ENCODE measurements at regions not wholly inside any gene's neighbourhood (a gene's known extent, or its start where the extent isn't known, plus 50 kb on each side); places are given as distances from the start of the nearest gene placed in this dataset.
A peak's percentile ranks its signal among the peaks of the same experiment; 100 is the strongest.

- H3K36me3 ChIP-seq, result no peaks in the 10 kb centered on the region
- H3K9me3 ChIP-seq, result peaks cover 4% of the 10 kb centered on the region
- peaks cover 8% of the 10 kb centered on the region for H3K4me1 ChIP-seq
- no peak for DNase-seq (ENCODE audit: low spot score in 2 of 2)
- H3K27me3 ChIP-seq, result no peaks in the 10 kb centered on the region
- no peak overlapping the region for H3K27ac ChIP-seq
- no peak for TF ChIP-seq POLR2AphosphoS5 (IDR thresholded peaks at IDR 0.05)
- TF ChIP-seq EP300 (IDR thresholded peaks at IDR 0.05), result no peak
- TF ChIP-seq CTCF (IDR thresholded peaks at IDR 0.05), result no peak
- TF ChIP-seq POLR2A (IDR thresholded peaks at IDR 0.05), result no peak
- H3K4me3 ChIP-seq, result no peak overlapping the region
- 68% methylated on average over 2 of the region's 2 CpGs for WGBS
These were observed 382.7 kb upstream of the USP24 start for GRCh38 chr1:55597910-55598309.

GRCh38 chr1:55594701-55595100, 379.5 kb upstream of the USP24 start:
- H3K9me3 ChIP-seq, result peaks cover 4% of the 10 kb centered on the region
- H3K4me1 ChIP-seq, result peaks cover 3% of the 10 kb centered on the region
- TF ChIP-seq POLR2AphosphoS5 (IDR thresholded peaks at IDR 0.05), result no peak
- no peak for TF ChIP-seq EP300 (IDR thresholded peaks at IDR 0.05)
- TF ChIP-seq POLR2A (IDR thresholded peaks at IDR 0.05), result no peak
- no peak for TF ChIP-seq CTCF (IDR thresholded peaks at IDR 0.05)
- DNase-seq (ENCODE audit: low spot score in 2 of 2), result no peak
- WGBS, result 83% methylated on average over 4 of the region's 4 CpGs
- H3K4me3 ChIP-seq, result no peak overlapping the region
- no peaks in the 10 kb centered on the region for H3K27me3 ChIP-seq
- no peaks in the 10 kb centered on the region for H3K36me3 ChIP-seq
- H3K27ac ChIP-seq, result no peak overlapping the region

GRCh38 chr1:55593298-55593697, 378.1 kb upstream of the USP24 start:
- H3K9me3 ChIP-seq, result peaks cover 4% of the 10 kb centered on the region
- H3K36me3 ChIP-seq, result no peaks in the 10 kb centered on the region
- H3K4me1 ChIP-seq, result peaks cover 6% of the 10 kb centered on the region
- no peak overlapping the region for H3K27ac ChIP-seq
- no peaks in the 10 kb centered on the region for H3K27me3 ChIP-seq
- H3K4me3 ChIP-seq, result no peak overlapping the region
- DNase-seq (ENCODE audit: low spot score in 2 of 2), result no peak
- TF ChIP-seq EP300 (IDR thresholded peaks at IDR 0.05) (no peak), POLR2AphosphoS5 (IDR thresholded peaks at IDR 0.05) (no peak), CTCF (IDR thresholded peaks at IDR 0.05) (no peak), POLR2A (IDR thresholded peaks at IDR 0.05) (no peak)

GRCh38 chr1:55592122-55592521, 377.0 kb upstream of the USP24 start:
- H3K4me1 ChIP-seq, result peaks cover 6% of the 10 kb centered on the region
- TF ChIP-seq POLR2A (IDR thresholded peaks at IDR 0.05) (no peak), EP300 (IDR thresholded peaks at IDR 0.05) (no peak), POLR2AphosphoS5 (IDR thresholded peaks at IDR 0.05) (no peak), CTCF (IDR thresholded peaks at IDR 0.05) (no peak)
- H3K4me3 ChIP-seq, result no peak overlapping the region
- 90% methylated on average over 2 of the region's 2 CpGs for WGBS
- H3K36me3 ChIP-seq, result no peaks in the 10 kb centered on the region
- no peak for DNase-seq (ENCODE audit: low spot score in 2 of 2)
- peaks cover 2% of the 10 kb centered on the region for H3K9me3 ChIP-seq
- no peak overlapping the region for H3K27ac ChIP-seq
- no peaks in the 10 kb centered on the region for H3K27me3 ChIP-seq

- Histone ChIP-seq H3K4me1 (peaks cover 21% of the 10 kb centered on the region), H3K27ac (peak overlapping the region; percentile 66), H3K4me3 (no peak overlapping the region), H3K9me3 (no peaks in the 10 kb centered on the region), H3K36me3 (no peaks in the 10 kb centered on the region), H3K27me3 (no peaks in the 10 kb centered on the region)
- 43% methylated on average over 7 of the region's 7 CpGs for WGBS
- TF ChIP-seq POLR2A (IDR thresholded peaks at IDR 0.05) (no peak), POLR2AphosphoS5 (IDR thresholded peaks at IDR 0.05) (no peak), CTCF (IDR thresholded peaks at IDR 0.05) (no peak), EP300 (IDR thresholded peaks at IDR 0.05) (no peak)
- DNase-seq (ENCODE audit: low spot score in 2 of 2), result peak in 1 of 2 donors; percentile 74
These were observed 374.6 kb upstream of the USP24 start for GRCh38 chr1:55589671-55590297.

All from suprapubic skin (tissue), 4 donors.